Glutamatergic neuron (in vitro differentiated cells): ENCODE measurements at regions not wholly inside any gene's neighbourhood (a gene's known extent, or its start where the extent isn't known, plus 50 kb on each side); places are given as distances from the start of the nearest gene placed in this dataset.

Source experiments
- DNase-seq: peaks from one replicate; pipeline ENCODE4 v3.0.0; 2022
- H3K27ac Mint-ChIP-seq: one replicate; pipeline ENCODE4 v1.8.0; 2020; ENCODE audit warnings: mild to moderate bottlenecking, mixed read lengths, inconsistent platforms; ENCODE audit not compliant: unreplicated experiment
- H3K27me3 Mint-ChIP-seq: one replicate; pipeline ENCODE4 v1.8.0; 2020; ENCODE audit warnings: mild to moderate bottlenecking, moderate library complexity, mixed read lengths, inconsistent platforms; ENCODE audit not compliant: unreplicated experiment
- H3K36me3 Mint-ChIP-seq: one replicate; pipeline ENCODE4 v1.8.0; 2020; ENCODE audit warnings: mild to moderate bottlenecking, mixed read lengths, inconsistent platforms; ENCODE audit not compliant: unreplicated experiment
- H3K4me1 Mint-ChIP-seq: one replicate; pipeline ENCODE4 v1.8.0; 2020; ENCODE audit warnings: mild to moderate bottlenecking, low read depth, mixed read lengths, inconsistent platforms; ENCODE audit not compliant: unreplicated experiment
- H3K4me3 Mint-ChIP-seq: one replicate; pipeline ENCODE4 v1.8.0; 2020; ENCODE audit warnings: mild to moderate bottlenecking, mixed read lengths, inconsistent platforms; ENCODE audit not compliant: unreplicated experiment
- H3K9me3 Mint-ChIP-seq: one replicate; pipeline ENCODE4 v1.8.0; 2020; ENCODE audit warnings: mild to moderate bottlenecking, moderate library complexity, mixed read lengths, inconsistent platforms; ENCODE audit not compliant: unreplicated experiment
- TF ChIP-seq, protein P1 (sequence below): fragments of 200-600 bp; sonication (generic); IDR thresholded peaks from one replicate; pipeline ENCODE4 v1.5.0; 2021; ENCODE audit not compliant: partially characterized antibody, unreplicated experiment

DNA sequence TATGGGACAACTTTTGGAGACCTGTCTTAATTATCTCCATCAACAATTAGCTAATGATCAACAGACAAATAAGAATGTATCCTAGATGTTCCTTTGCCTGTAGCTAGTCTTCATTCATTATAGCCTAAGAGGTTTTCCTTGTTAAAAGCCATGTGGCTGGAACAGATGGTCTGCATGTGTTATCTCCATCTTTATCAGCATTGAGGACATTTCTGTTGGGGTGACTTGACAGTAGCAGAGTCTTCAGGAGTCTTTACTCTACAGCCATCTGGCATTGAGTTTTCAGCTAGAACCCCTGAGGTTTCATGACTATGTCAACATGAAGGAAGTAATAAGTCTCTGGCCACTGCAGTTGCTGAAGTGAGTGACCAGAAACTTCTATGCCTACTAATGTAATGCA is 106.6 kb upstream of the TLE4 start:
- Mint-ChIP-seq H3K36me3 (no peaks in the 10 kb centered on the region), H3K4me3 (no peak overlapping the region), H3K9me3 (no peaks in the 10 kb centered on the region), H3K4me1 (peaks cover 16% of the 10 kb centered on the region), H3K27ac (peak overlapping the region; percentile 17), H3K27me3 (no peaks in the 10 kb centered on the region)
- TF ChIP-seq, protein P1, sequence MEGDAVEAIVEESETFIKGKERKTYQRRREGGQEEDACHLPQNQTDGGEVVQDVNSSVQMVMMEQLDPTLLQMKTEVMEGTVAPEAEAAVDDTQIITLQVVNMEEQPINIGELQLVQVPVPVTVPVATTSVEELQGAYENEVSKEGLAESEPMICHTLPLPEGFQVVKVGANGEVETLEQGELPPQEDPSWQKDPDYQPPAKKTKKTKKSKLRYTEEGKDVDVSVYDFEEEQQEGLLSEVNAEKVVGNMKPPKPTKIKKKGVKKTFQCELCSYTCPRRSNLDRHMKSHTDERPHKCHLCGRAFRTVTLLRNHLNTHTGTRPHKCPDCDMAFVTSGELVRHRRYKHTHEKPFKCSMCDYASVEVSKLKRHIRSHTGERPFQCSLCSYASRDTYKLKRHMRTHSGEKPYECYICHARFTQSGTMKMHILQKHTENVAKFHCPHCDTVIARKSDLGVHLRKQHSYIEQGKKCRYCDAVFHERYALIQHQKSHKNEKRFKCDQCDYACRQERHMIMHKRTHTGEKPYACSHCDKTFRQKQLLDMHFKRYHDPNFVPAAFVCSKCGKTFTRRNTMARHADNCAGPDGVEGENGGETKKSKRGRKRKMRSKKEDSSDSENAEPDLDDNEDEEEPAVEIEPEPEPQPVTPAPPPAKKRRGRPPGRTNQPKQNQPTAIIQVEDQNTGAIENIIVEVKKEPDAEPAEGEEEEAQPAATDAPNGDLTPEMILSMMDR = no peak
- DNase-seq = no peak

DNA sequence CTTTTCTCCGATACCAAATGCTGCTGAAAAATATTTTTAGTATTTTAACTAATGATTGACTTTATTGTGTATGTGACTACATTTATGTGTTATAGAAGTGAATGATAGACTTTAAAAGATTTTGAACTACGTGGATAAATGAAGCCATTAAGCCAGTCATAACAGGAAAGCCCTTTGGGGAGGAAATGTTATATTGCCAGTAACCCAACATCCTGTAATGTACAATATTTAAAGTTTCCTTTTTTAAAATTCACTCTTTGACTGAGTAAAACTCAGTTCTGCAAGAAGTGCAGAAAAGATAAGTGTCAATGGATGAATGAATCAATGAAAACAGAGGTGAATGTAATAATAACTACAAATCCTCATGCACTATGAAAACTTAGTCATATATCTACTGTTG is 102.6 kb upstream of the TLE4 start:
- no peaks in the 10 kb centered on the region for H3K9me3 Mint-ChIP-seq
- H3K4me1 Mint-ChIP-seq = peaks cover 24% of the 10 kb centered on the region
- no peak overlapping the region for H3K4me3 Mint-ChIP-seq
- H3K27me3 Mint-ChIP-seq = peaks cover 4% of the 10 kb centered on the region
- TF ChIP-seq, protein P1 = no peak
- no peak for DNase-seq
- no peaks in the 10 kb centered on the region for H3K36me3 Mint-ChIP-seq
- H3K27ac Mint-ChIP-seq = no peak overlapping the region

DNA sequence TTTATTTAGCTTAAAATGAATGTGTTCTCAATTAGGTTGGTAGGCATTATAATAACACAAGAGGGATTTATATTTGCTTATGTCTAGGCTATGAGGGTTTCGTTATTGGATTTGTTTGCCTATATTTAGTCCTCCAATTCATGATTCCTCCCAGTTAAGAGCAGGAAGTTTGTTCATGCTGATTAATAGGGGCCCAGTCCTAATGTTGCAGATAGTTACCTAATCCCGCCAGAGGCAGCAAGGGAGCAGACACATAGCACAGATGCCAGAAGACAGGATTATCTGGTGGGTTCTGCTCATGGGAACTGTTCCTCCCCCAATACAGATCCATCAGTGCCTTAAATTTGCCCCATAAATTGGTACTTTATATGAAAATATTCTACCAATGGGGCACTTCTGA is 100.8 kb upstream of the TLE4 start:
- H3K9me3 Mint-ChIP-seq = no peaks in the 10 kb centered on the region
- DNase-seq = no peak
- TF ChIP-seq, protein P1 = no peak
- H3K4me3 Mint-ChIP-seq = no peak overlapping the region
- peaks cover 4% of the 10 kb centered on the region for H3K27me3 Mint-ChIP-seq
- no peak overlapping the region for H3K27ac Mint-ChIP-seq
- H3K4me1 Mint-ChIP-seq = peaks cover 17% of the 10 kb centered on the region
- no peaks in the 10 kb centered on the region for H3K36me3 Mint-ChIP-seq

GRCh38 chr9:79471580-79472543 is 99.9 kb upstream of the TLE4 start:
- TF ChIP-seq, protein P1 = no peak
- Mint-ChIP-seq H3K27ac (no peak overlapping the region), H3K4me3 (no peak overlapping the region), H3K36me3 (no peaks in the 10 kb centered on the region), H3K27me3 (peaks cover 4% of the 10 kb centered on the region), H3K9me3 (no peaks in the 10 kb centered on the region), H3K4me1 (peaks cover 15% of the 10 kb centered on the region)
- no peak for DNase-seq

DNA sequence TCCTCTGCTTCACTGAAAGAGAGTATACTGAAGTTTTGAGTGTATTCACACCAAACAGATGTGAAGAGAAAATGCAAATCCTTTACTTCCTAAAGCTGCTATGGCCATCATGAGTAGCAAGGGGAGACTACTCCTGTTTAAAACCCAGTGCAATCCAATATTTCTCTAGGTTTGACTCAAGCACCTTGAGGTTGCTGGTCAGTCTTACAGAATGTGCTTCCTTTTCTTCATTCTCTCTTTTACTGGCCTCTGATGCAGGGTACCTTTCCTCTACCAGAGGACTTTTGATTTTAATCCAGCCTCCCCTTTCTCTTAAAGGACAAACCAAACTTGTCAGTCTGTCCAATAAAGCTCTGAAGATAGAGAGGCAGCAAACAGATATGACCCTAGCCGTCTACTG is 98.1 kb upstream of the TLE4 start:
- H3K36me3 Mint-ChIP-seq = no peaks in the 10 kb centered on the region

More for the DNA sequence above, 98.1 kb upstream of the TLE4 start:
- no peak for DNase-seq
- TF ChIP-seq, protein P1 = no peak
- Mint-ChIP-seq H3K27ac (no peak overlapping the region), H3K4me3 (no peak overlapping the region), H3K4me1 (peaks cover 15% of the 10 kb centered on the region), H3K27me3 (peaks cover 4% of the 10 kb centered on the region), H3K9me3 (no peaks in the 10 kb centered on the region)
